GM23338 (cell line): ENCODE measurements at regions not wholly inside any gene's neighbourhood (a gene's known extent, or its start where the extent isn't known, plus 50 kb on each side); places are given as distances from the start of the nearest gene placed in this dataset.

Experiments
- ATAC-seq: fragments of 200-7000 bp; cut with Tn5 transposase; 3 replicates; pipeline ENCODE4 v1.9.1; 2020
- DNase-seq: peaks from one replicate; pipeline ENCODE4 v3.0.0-alpha.2; 2015; ENCODE audit warnings: low spot score
- H2AFZ ChIP-seq: fragments of 200-600 bp; sonication (generic); 2 replicates; pipeline ENCODE4 v1.8.0; 2016; ENCODE audit warnings: antibody characterized with exemption, mild to moderate bottlenecking, moderate library complexity
- H3F3A ChIP-seq: fragments of 200-600 bp; sonication (generic); replicated peaks from 2 replicates; pipeline ENCODE4 v1.8.0; 2017; ENCODE audit warnings: antibody characterized with exemption, mixed run types, low read depth
- H3K27ac ChIP-seq: fragments of 200-600 bp; sonication (generic); 2 replicates; pipeline ENCODE4 v1.6.1; 2016; ENCODE audit warnings: low read depth
- H3K27me3 ChIP-seq: fragments of 200-600 bp; sonication (generic); 2 replicates; pipeline ENCODE4 v1.8.0; 2016; ENCODE audit warnings: mild to moderate bottlenecking, mixed run types, moderate library complexity; ENCODE audit not compliant: insufficient read depth
- H3K36me3 ChIP-seq: fragments of 200-600 bp; sonication (generic); 2 replicates; pipeline ENCODE4 v1.8.0; 2016; ENCODE audit warnings: mild to moderate bottlenecking; ENCODE audit not compliant: insufficient read depth
- H3K4me1 ChIP-seq: fragments of 200-600 bp; sonication (generic); 2 replicates; pipeline ENCODE4 v1.8.0; 2016; ENCODE audit warnings: mild to moderate bottlenecking, moderate library complexity; ENCODE audit not compliant: insufficient read depth
- H3K4me2 ChIP-seq: fragments of 200-600 bp; sonication (generic); 2 replicates; pipeline ENCODE4 v1.7.1; 2017; ENCODE audit warnings: mixed run types
- H3K4me3 ChIP-seq: fragments of 200-600 bp; sonication (generic); 2 replicates; pipeline ENCODE4 v1.6.1; 2016; ENCODE audit warnings: mixed run types
- H3K79me2 ChIP-seq: fragments of 200-600 bp; sonication (generic); replicated peaks from 2 replicates; pipeline ENCODE4 v1.8.0; 2017; ENCODE audit warnings: mild to moderate bottlenecking; ENCODE audit not compliant: insufficient read depth
- H3K9me2 ChIP-seq: fragments of 200-600 bp; sonication (generic); 2 replicates; pipeline ENCODE4 v1.8.0; 2017; ENCODE audit not compliant: insufficient read depth
- H4K20me1 ChIP-seq: fragments of 200-600 bp; sonication (generic); replicated peaks from 2 replicates; pipeline ENCODE4 v1.8.0; 2017; ENCODE audit warnings: mild to moderate bottlenecking; ENCODE audit not compliant: insufficient read depth
- H3K27ac Mint-ChIP-seq: 2 replicates; pipeline ENCODE4 v1.8.0; 2020; ENCODE audit warnings: inconsistent platforms, mild to moderate bottlenecking, moderate library complexity, mixed read lengths
- H3K27me3 Mint-ChIP-seq: 3 replicates; pipeline ENCODE4 v1.8.0; 2022; ENCODE audit warnings: low read depth, mild to moderate bottlenecking, moderate library complexity, mixed read lengths, inconsistent platforms; ENCODE audit not compliant: insufficient read depth, poor library complexity
- H3K36me3 Mint-ChIP-seq: 3 replicates; pipeline ENCODE4 v1.8.0; 2021; ENCODE audit warnings: low read depth, mild to moderate bottlenecking, inconsistent platforms, moderate library complexity, mixed read lengths
- H3K4me1 Mint-ChIP-seq: 3 replicates; pipeline ENCODE4 v1.8.0; 2020; ENCODE audit warnings: mild to moderate bottlenecking, inconsistent platforms, mixed read lengths
- H3K4me3 Mint-ChIP-seq: 3 replicates; pipeline ENCODE4 v1.8.0; 2021; ENCODE audit warnings: moderate library complexity, mild to moderate bottlenecking, inconsistent platforms, mixed read lengths
- H3K9me3 Mint-ChIP-seq: 3 replicates; pipeline ENCODE4 v1.8.0; 2020; ENCODE audit warnings: moderate library complexity, mild to moderate bottlenecking, inconsistent platforms, mixed read lengths
- EZH2 ChIP-seq: fragments of 200-600 bp; sonication (generic); IDR thresholded peaks from one replicate; pipeline ENCODE4 v1.8.0; 2017; ENCODE audit warnings: antibody characterized with exemption, mild to moderate bottlenecking, low read depth; ENCODE audit not compliant: unreplicated experiment
- EZH2phosphoT487 ChIP-seq: fragments of 200-600 bp; sonication (generic); IDR thresholded peaks from one replicate; pipeline ENCODE4 v1.8.1; 2018; ENCODE audit warnings: antibody characterized with exemption; ENCODE audit not compliant: unreplicated experiment
- POLR2AphosphoS5 ChIP-seq: IDR thresholded peaks from 2 replicates; pipeline ENCODE4 v1.6.1; 2016; ENCODE audit warnings: antibody characterized with exemption, low read depth
- ZNF114 ChIP-seq: fragments of 250-450 bp; sonication (Bioruptor Pico); IDR thresholded peaks from 2 replicates; pipeline ENCODE4 v1.5.0; 2020; ENCODE audit warnings: mild to moderate bottlenecking, moderate library complexity
- ZNF331 ChIP-seq: fragments of 250-450 bp; sonication (Bioruptor Pico); IDR thresholded peaks from 2 replicates; pipeline ENCODE4 v1.5.0; 2020; ENCODE audit warnings: low read depth, mild to moderate bottlenecking, moderate library complexity
- TF ChIP-seq, protein P1 (sequence below): fragments of 250-450 bp; sonication (Bioruptor Pico); IDR thresholded peaks from 2 replicates; pipeline ENCODE4 v1.5.0; 2020; ENCODE audit warnings: mild to moderate bottlenecking, moderate library complexity
- TF ChIP-seq, protein P2 (sequence below), 2 experiments: fragments of 200-600 bp in 1 of 2; sonication (generic) in 1 of 2; conservative IDR thresholded peaks; 2 replicates each; pipeline versions ENCODE4 v1.5.1 to v1.6.1; 2016 to 2017; ENCODE audit warnings: antibody characterized with exemption in 2 of 2, low read depth in 2 of 2, mild to moderate bottlenecking in 2 of 2, moderate library complexity in 1 of 2
- TF ChIP-seq, protein P3 (sequence below): IDR thresholded peaks from 2 replicates; pipeline ENCODE4 v1.6.1; 2016; ENCODE audit warnings: antibody characterized with exemption

DNA sequence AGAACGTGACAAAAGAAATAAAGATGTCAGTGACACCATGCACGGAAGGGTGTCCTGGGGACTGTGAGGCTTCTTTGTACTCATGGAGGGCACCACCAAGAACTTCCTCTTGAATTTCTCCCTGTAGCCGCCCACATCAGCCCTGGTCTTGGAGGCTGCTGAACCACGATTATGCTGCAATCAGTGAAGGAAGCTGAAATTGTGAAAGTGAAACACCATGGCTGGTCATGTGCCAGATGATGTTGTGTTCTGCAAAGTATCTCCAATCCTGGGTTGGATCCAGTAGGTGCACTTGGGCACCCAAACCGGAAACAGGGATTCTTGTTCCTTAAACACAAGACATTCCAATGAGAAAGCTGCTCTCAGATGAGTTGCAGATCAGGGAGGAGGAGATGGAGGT is 104.4 kb upstream of the GOLGA6L6 start (continued):
- TF ChIP-seq, protein P1, sequence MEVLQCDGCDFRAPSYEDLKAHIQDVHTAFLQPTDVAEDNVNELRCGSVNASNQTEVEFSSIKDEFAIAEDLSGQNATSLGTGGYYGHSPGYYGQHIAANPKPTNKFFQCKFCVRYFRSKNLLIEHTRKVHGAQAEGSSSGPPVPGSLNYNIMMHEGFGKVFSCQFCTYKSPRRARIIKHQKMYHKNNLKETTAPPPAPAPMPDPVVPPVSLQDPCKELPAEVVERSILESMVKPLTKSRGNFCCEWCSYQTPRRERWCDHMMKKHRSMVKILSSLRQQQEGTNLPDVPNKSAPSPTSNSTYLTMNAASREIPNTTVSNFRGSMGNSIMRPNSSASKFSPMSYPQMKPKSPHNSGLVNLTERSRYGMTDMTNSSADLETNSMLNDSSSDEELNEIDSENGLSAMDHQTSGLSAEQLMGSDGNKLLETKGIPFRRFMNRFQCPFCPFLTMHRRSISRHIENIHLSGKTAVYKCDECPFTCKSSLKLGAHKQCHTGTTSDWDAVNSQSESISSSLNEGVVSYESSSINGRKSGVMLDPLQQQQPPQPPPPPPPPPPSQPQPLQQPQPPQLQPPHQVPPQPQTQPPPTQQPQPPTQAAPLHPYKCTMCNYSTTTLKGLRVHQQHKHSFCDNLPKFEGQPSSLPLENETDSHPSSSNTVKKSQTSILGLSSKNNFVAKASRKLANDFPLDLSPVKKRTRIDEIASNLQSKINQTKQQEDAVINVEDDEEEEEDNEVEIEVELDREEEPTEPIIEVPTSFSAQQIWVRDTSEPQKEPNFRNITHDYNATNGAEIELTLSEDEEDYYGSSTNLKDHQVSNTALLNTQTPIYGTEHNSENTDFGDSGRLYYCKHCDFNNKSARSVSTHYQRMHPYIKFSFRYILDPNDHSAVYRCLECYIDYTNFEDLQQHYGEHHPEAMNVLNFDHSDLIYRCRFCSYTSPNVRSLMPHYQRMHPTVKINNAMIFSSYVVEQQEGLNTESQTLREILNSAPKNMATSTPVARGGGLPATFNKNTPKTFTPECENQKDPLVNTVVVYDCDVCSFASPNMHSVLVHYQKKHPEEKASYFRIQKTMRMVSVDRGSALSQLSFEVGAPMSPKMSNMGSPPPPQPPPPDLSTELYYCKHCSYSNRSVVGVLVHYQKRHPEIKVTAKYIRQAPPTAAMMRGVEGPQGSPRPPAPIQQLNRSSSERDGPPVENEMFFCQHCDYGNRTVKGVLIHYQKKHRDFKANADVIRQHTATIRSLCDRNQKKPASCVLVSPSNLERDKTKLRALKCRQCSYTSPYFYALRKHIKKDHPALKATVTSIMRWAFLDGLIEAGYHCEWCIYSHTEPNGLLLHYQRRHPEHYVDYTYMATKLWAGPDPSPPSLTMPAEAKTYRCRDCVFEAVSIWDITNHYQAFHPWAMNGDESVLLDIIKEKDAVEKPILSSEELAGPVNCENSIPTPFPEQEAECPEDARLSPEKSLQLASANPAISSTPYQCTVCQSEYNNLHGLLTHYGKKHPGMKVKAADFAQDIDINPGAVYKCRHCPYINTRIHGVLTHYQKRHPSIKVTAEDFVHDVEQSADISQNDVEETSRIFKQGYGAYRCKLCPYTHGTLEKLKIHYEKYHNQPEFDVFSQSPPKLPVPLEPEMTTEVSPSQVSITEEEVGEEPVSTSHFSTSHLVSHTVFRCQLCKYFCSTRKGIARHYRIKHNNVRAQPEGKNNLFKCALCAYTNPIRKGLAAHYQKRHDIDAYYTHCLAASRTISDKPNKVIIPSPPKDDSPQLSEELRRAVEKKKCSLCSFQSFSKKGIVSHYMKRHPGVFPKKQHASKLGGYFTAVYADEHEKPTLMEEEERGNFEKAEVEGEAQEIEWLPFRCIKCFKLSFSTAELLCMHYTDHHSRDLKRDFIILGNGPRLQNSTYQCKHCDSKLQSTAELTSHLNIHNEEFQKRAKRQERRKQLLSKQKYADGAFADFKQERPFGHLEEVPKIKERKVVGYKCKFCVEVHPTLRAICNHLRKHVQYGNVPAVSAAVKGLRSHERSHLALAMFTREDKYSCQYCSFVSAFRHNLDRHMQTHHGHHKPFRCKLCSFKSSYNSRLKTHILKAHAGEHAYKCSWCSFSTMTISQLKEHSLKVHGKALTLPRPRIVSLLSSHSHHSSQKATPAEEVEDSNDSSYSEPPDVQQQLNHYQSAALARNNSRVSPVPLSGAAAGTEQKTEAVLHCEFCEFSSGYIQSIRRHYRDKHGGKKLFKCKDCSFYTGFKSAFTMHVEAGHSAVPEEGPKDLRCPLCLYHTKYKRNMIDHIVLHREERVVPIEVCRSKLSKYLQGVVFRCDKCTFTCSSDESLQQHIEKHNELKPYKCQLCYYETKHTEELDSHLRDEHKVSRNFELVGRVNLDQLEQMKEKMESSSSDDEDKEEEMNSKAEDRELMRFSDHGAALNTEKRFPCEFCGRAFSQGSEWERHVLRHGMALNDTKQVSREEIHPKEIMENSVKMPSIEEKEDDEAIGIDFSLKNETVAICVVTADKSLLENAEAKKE (CRISPR knock-in tag), result no peak
- TF ChIP-seq, protein P2, sequence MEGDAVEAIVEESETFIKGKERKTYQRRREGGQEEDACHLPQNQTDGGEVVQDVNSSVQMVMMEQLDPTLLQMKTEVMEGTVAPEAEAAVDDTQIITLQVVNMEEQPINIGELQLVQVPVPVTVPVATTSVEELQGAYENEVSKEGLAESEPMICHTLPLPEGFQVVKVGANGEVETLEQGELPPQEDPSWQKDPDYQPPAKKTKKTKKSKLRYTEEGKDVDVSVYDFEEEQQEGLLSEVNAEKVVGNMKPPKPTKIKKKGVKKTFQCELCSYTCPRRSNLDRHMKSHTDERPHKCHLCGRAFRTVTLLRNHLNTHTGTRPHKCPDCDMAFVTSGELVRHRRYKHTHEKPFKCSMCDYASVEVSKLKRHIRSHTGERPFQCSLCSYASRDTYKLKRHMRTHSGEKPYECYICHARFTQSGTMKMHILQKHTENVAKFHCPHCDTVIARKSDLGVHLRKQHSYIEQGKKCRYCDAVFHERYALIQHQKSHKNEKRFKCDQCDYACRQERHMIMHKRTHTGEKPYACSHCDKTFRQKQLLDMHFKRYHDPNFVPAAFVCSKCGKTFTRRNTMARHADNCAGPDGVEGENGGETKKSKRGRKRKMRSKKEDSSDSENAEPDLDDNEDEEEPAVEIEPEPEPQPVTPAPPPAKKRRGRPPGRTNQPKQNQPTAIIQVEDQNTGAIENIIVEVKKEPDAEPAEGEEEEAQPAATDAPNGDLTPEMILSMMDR (conservative IDR thresholded peaks at IDR 0.05; ENCODE audit: low read depth in 2 of 2), result no peak
- TF ChIP-seq ZNF331 (CRISPR knock-in tag) (no peak), EZH2 (no peak), ZNF114 (CRISPR knock-in tag) (no peak), POLR2AphosphoS5 (no peak)
- TF ChIP-seq, protein P3, sequence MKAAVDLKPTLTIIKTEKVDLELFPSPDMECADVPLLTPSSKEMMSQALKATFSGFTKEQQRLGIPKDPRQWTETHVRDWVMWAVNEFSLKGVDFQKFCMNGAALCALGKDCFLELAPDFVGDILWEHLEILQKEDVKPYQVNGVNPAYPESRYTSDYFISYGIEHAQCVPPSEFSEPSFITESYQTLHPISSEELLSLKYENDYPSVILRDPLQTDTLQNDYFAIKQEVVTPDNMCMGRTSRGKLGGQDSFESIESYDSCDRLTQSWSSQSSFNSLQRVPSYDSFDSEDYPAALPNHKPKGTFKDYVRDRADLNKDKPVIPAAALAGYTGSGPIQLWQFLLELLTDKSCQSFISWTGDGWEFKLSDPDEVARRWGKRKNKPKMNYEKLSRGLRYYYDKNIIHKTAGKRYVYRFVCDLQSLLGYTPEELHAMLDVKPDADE, result no peak

DNA sequence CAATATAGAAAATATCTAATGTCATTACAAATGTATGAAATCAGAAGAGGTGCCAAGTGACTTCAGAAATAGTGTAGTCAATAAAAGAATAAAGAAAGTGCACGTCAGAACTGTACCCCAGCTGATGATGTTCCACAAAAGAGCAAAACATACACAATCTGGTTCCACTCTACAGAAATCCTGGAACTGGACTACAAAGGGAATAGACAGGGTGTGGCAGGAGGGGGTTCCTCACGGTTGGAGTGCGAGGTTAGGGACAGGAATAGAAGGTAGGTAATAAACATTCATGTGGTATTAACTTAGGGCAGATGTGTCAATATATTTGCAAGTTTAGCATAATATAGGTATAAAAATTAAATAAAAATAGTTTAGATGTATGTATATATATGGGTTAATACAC is 103.3 kb upstream of the GOLGA6L6 start:
- Histone ChIP-seq H3K9me2 (no peaks in the 10 kb centered on the region), H3K27me3 (no peaks in the 10 kb centered on the region), H3F3A (no peaks in the 10 kb centered on the region), H3K36me3 (peaks cover 20% of the 10 kb centered on the region), H3K79me2 (no peaks in the 10 kb centered on the region), H3K4me2 (no peak overlapping the region), H2AFZ (no peak overlapping the region), H3K4me3 (no peak overlapping the region), H4K20me1 (no peaks in the 10 kb centered on the region), H3K4me1 (no peaks in the 10 kb centered on the region), H3K27ac (no peak overlapping the region)
- H3K27me3 Mint-ChIP-seq, result peaks cover 2% of the 10 kb centered on the region
- no peak for ATAC-seq
- no peak overlapping the region for H3K4me3 Mint-ChIP-seq
- no peak for TF ChIP-seq POLR2AphosphoS5
- no peak for TF ChIP-seq ZNF114 (CRISPR knock-in tag)
- no peak for TF ChIP-seq EZH2phosphoT487
- DNase-seq, result no peak
- H3K27ac Mint-ChIP-seq, result no peak overlapping the region
- peaks cover 25% of the 10 kb centered on the region for H3K36me3 Mint-ChIP-seq
- H3K9me3 Mint-ChIP-seq, result peaks cover 3% of the 10 kb centered on the region
- H3K4me1 Mint-ChIP-seq, result no peaks in the 10 kb centered on the region
